Tibial nerve (tissue), 4 donors: ENCODE measurements at regions not wholly inside any gene's neighbourhood (a gene's known extent, or its start where the extent isn't known, plus 50 kb on each side); places are given as distances from the start of the nearest gene placed in this dataset.

Experiments used
- CTCF ChIP-seq, 5 experiments: fragments of 200-600 bp in 3 of 5; fragments of 450-650 bp in 2 of 5; sonication (generic) in 3 of 5; IDR thresholded peaks; one replicate each; pipeline ENCODE4 v1.5.1; 2016 to 2019; ENCODE audit warnings: antibody characterized with exemption in 5 of 5, mild to moderate bottlenecking in 3 of 5, moderate library complexity in 2 of 5
- EP300 ChIP-seq, 2 donors: sonication (generic); formaldehyde crosslinking; IDR thresholded peaks; one replicate each; pipeline ENCODE4 v1.6.1; 2017; ENCODE audit warnings: antibody characterized with exemption in 2 of 2, mild to moderate bottlenecking in 1 of 2
- POLR2A ChIP-seq, 2 donors: fragments of 450-650 bp; IDR thresholded peaks; one replicate each; pipeline ENCODE4 v1.6.1; 2017; ENCODE audit warnings: antibody characterized with exemption in 2 of 2, mild to moderate bottlenecking in 2 of 2, moderate library complexity in 2 of 2

GRCh38 chr14:71621980-71622605, 310.1 kb upstream of the RGS6 start:
- TF ChIP-seq CTCF (IDR thresholded peaks at IDR 0.05): no peak
- TF ChIP-seq POLR2A (IDR thresholded peaks at IDR 0.05): no peak
- TF ChIP-seq EP300 (IDR thresholded peaks at IDR 0.05): no peak
